ENCODE measurements at regions not wholly inside any gene's neighbourhood (a gene's known extent, or its start where the extent isn't known, plus 50 kb on each side); places are given as distances from the start of the nearest gene placed in this dataset.
"Not testable (repeated sequence)": the region's sequence is repeated elsewhere in the genome, so short reads cannot be mapped to it uniquely, and the experiment has no call there.

DNA sequence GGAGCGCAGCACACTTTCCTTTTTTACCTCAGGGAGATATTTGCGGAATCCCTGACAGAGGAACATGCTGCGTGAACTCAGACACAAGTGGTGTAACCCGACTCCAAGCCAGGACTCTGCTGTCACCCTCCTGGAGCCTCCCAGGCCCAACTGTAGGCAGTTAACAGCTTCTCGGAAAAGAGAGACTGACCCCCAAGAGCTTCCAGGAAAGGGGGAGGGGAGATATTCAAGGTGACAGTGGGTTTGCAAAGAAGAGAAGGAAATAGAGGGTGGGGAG is 103.1 kb upstream of the NBPF26 start:
- not testable (repeated sequence) for TF ChIP-seq RARB (CRISPR knock-in tag; IDR thresholded peaks at IDR 0.05); TCF4 (CRISPR knock-in tag; IDR thresholded peaks at IDR 0.05; ENCODE audit: borderline replicate concordance); SNAI2 (CRISPR knock-in tag; IDR thresholded peaks at IDR 0.05); CREB5 (CRISPR knock-in tag; IDR thresholded peaks at IDR 0.05; ENCODE audit: low read depth); ESRRG (CRISPR knock-in tag; IDR thresholded peaks at IDR 0.05); TSHZ2 (CRISPR knock-in tag; IDR thresholded peaks at IDR 0.05); PATZ1 (CRISPR knock-in tag; IDR thresholded peaks at IDR 0.05; ENCODE audit: borderline replicate concordance); ZNF565 (CRISPR knock-in tag; conservative IDR thresholded peaks at IDR 0.05; ENCODE audit: low read depth); CSDC2 (CRISPR knock-in tag; IDR thresholded peaks at IDR 0.05); ZFP3 (CRISPR knock-in tag; IDR thresholded peaks at IDR 0.05)
- TF ChIP-seq, protein P1, sequence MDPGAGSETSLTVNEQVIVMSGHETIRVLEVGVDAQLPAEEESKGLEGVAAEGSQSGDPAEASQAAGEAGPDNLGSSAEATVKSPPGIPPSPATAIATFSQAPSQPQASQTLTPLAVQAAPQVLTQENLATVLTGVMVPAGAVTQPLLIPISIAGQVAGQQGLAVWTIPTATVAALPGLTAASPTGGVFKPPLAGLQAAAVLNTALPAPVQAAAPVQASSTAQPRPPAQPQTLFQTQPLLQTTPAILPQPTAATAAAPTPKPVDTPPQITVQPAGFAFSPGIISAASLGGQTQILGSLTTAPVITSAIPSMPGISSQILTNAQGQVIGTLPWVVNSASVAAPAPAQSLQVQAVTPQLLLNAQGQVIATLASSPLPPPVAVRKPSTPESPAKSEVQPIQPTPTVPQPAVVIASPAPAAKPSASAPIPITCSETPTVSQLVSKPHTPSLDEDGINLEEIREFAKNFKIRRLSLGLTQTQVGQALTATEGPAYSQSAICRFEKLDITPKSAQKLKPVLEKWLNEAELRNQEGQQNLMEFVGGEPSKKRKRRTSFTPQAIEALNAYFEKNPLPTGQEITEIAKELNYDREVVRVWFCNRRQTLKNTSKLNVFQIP (CRISPR knock-in tag; IDR thresholded peaks at IDR 0.05; ENCODE audit: borderline replicate concordance, low read depth) = not testable (repeated sequence)
